ENCODE measurements at regions not wholly inside any gene's neighbourhood (a gene's known extent, or its start where the extent isn't known, plus 50 kb on each side); places are given as distances from the start of the nearest gene placed in this dataset.
"Not testable (repeated sequence)": the region's sequence is repeated elsewhere in the genome, so short reads cannot be mapped to it uniquely, and the experiment has no call there.

GRCh38 chr3:76456322-76456721, 583.6 kb upstream of the ROBO2 start:
- no peak for DNase-seq

DNA sequence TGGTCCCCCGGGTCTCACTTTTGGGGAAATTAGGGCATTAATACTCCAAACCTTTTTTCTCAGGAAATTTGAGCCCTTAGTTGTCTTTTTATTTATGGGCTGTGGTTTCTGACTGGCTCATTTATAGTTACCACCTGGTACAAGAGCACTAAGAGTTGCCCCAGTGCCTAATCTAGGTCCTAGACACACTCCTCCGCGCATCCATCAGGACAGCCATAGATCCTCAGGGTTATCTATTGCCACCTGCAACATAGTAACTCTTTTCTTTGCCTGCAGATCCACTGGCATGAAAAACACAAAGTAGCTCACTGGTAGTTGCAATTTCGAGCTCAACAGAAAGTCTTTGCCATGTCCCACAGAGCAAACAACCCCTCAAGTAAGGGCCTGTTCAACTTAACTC, 576.4 kb upstream of the ROBO2 start:
- no peak for DNase-seq

GRCh38 chr3:76470285-76470684, 569.6 kb upstream of the ROBO2 start:
- DNase-seq: no peak

DNA sequence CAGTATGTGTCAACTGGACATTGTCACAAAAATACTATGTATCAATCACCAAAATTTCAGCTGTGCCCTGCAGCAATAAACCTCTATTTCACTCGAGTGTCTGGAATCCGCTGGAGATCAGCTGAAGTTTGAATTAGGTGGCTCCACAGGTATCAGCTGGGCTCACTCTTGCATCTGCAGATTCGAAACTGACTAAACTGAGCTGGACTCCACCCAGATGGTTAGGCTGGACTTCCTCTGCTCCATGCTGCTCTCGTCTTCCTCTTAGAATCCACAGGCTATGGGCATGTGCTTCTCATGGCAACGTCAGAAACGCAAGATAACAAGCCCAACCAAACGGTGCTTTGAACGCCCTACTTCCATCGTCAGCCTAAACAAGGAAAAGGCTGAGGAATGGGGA, 565.3 kb upstream of the ROBO2 start:
- no peak for DNase-seq

DNA sequence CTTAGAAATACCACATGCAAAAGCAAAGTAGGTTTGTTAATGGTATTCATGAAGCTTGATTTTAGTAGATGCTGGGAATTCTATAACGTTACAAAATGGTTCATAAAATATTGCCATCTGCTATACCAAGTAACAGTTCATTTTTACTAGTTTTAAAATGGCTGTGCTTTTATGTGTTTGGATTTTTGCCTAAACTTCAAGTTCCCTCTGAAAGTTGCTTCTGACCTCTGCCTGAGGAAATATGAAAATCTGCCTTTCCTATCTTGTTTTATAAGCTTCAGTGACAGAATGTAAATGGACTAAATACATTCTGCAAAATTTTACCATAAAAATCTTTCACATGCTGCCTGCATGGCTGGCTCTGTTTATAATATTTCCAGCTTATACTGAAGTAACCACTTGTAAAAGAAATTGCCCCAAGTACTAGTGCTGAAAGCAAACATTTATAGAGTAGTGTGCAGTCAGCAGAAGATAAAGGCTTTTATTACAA, 560.7 kb upstream of the ROBO2 start:
- DNase-seq: no peak

GRCh38 chr3:76482510-76482909, 557.4 kb upstream of the ROBO2 start:
- DNase-seq: no peak

- no peak for DNase-seq
Observed at GRCh38 chr3:76487446-76487845, 552.5 kb upstream of the ROBO2 start.

GRCh38 chr3:76490064-76490463, 549.8 kb upstream of the ROBO2 start:
- no peak for DNase-seq

- DNase-seq: no peak
Observed at GRCh38 chr3:76495216-76495615, 544.7 kb upstream of the ROBO2 start.

DNA sequence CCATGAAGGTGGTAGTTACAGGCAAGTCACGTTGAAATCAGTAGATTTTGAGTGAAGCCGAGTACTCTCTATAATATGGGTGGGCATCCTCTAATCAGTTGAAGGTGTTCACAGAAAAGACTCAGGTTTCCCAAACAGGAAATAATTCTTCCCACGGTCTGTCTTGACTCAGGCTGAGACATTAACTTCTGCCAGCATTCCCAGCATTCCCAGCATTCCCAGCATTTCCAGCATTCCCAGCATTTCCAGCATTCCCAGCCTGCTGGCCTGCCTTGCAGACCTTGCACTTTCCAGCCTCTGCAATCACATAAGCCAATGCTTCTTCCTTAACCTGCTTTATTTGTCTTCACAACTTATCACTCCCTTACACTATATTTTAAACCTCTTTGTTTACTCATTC, 542.3 kb upstream of the ROBO2 start:
- DNase-seq: no peak

DNA sequence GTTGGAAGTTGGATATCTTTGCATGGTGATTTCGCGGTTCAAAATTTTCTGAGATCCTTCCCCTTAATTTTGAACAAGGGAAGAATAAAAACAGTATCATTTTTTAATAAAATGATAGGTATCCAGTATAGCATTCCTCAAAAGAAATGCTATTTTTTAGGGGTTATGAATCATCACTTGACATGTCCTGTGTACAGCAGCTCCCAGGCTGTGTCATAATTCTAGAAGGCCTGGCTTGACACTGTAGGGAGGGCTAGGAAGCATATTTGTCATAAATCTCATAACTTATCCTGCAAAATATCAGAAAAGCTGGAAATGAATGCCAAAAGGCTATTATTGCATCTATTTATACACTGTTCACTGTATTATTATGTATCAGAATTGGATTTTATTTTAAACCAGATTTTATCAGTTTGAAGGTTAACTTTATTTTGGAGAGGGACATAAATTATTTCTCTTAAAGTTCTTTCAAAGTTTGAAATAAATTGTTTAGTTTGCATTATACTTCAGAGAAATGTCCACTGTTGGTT, 539.1 kb upstream of the ROBO2 start:
- DNase-seq: no peak

GRCh38 chr3:76501315-76501714, 538.6 kb upstream of the ROBO2 start:
- no peak for DNase-seq

- no peak for DNase-seq
Observed at GRCh38 chr3:76502076-76502475, 537.8 kb upstream of the ROBO2 start.

DNA sequence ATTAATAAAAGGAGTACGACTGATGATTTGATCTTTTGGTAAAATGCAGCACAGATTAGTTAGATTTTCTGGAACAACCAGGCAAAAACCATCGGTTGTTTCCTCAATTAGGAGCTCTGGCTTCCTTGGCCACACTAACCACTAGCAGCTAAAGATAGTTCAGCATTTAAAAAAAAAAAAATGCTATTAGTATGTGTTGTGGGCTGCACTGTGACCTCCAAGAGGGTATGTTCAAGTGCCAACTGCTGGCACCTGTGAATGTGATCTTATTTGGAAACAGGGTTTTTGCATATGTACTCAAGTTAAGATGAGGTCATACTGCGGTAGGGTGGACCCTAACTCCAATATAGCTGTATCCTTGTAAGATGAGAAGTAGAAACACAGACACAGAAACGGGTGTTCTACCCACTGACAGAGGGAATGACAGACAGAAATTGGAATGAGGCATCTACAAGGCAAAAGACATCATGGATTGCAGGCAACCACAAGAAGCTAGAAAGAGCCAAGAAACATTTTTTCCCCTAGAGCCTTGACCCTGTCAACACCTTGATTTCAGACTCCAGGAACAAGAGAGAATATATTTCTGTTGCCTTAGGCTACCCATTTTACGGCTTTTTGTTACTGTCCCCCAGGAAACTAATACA, 534.6 kb upstream of the ROBO2 start:
- no peak for DNase-seq

DNA sequence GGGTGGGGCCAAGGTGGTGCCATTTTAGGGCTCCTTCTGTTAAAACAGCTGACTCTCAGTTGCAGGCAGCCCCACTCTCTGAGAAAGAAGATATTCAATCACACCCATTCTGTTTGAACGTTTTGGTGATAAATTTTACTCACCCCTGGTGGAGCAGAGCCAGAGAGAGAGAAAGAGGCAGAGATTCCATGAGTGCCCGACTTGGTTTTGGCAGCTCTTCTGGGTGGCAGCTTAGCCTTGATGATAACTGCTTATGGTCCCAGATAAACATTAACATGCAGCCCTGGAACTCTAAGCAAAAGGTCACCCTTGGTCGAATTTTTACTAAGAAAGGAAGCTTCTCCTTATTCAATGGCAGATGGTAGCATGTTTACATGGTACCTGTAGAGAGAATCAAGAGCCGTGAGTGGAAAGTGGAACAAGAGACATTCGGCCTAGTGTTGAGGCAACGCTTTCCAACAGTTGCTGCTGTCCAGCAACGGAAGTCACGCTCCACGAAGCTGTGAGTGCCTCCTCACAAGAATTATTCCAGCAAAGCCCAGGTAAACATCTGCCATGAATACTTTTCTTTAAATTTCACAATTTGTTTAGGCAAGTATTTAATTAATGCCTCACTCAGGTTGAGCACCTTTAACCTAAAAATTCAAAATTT, 530.6 kb upstream of the ROBO2 start:
- no peak for DNase-seq

- no peak for DNase-seq
Observed at GRCh38 chr3:76514836-76515235, 525.1 kb upstream of the ROBO2 start.

GRCh38 chr3:76523337-76523736, 516.6 kb upstream of the ROBO2 start:
- no peak for DNase-seq

GRCh38 chr3:76525726-76526125, 514.2 kb upstream of the ROBO2 start:
- no peak for DNase-seq

DNA sequence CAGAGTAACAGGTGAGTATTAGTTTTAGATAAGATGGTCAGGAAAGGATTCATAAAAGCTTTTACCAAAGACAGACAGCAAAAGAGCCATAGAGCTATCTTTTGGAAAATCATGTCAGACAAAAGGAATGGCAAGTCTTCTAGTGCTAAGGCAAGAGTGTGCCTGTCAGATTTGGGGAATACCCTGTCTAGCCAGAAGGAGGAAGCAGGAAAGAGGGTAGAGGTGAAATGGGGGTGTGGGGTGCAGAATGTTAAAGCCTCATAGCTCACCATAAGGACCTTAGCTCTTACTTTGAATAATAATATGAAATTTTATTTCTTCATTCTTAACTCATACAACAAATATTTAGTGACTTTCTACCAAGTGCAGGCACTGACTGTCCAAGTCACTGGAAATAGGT, 512.1 kb upstream of the ROBO2 start:
- DNase-seq: no peak

DNA sequence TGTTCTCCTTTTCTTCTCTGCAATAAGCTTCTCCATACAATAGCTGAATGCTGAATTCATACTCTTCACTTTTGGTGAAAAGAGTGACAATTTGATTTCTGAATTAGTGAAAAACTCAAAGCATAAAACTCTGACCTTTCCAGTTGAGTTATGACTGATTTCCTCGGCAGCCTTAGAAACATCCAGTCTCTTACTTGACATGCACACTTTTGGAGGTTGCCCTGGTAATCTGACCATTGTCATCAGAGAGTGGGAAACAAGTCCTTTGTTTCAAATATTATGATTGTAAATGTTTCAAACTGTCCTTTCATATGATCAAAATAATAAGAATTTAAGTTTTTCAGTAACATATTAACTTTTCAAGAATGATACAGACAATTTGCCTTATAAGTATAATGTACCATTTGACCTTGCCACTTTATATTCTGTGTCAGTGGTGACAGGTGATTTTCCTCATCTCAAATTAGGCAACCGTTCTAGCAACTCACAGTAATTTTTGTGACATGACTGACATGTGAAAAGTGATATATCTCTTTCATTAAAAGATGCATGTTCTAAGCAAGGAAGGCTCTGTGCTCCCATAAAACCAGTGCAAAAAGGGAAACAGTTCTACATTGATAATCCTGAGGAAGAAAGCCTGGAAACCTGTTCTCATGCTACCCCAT, 507.6 kb upstream of the ROBO2 start:
- no peak for DNase-seq

GRCh38 chr3:76533710-76534109, 506.2 kb upstream of the ROBO2 start:
- not testable (repeated sequence) for DNase-seq

DNA sequence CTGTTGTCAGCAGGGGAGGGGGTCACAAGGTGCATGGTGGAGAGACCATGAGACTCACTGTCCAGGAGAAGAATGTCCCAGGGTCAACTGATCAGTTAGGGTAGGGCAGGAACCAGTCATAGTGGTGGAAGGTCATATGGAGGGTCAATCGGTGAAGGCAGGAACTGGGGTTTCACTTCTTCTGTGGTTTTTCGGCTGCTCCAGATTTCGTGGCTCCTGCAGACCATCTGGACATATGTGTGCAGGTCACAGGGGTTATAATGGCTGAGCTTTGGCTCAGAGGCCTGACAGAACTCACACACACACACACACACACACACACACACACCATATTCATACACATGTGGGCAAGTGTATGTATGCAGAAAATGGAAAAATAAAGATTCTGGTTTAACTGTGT, 502.0 kb upstream of the ROBO2 start:
- not testable (repeated sequence) for DNase-seq

- DNase-seq: no peak
Observed at GRCh38 chr3:76547674-76548073, 492.2 kb upstream of the ROBO2 start.

All from NCI-H1436 (cell line).